ENCODE measurements at regions not wholly inside any gene's neighbourhood (a gene's known extent, or its start where the extent isn't known, plus 50 kb on each side); places are given as distances from the start of the nearest gene placed in this dataset.

GRCh38 chr4:71288875-71289274 is 49.9 kb upstream of the SLC4A4 start:
- no peaks in the 10 kb centered on the region for H3K27me3 ChIP-seq (ENCODE audit: control insufficient read depth, insufficient read depth, low read length)
- H3K4me1 ChIP-seq (ENCODE audit: control insufficient read depth, low read depth, low read length), result no peaks in the 10 kb centered on the region

More at GRCh38 chr4:71288875-71289274, 49.9 kb upstream of the SLC4A4 start:
- Histone ChIP-seq H3K4me3 (ENCODE audit: low read length) (no peak overlapping the region), H3K9ac (ENCODE audit: low read length) (no peak overlapping the region), H3K36me3 (ENCODE audit: control insufficient read depth, low read depth, low read length) (no peaks in the 10 kb centered on the region), H3K9me3 (ENCODE audit: control insufficient read depth, low read depth, low read length) (no peaks in the 10 kb centered on the region), H3K27ac (ENCODE audit: low read length) (no peak overlapping the region)
